NCI-H1417 (cell line): ENCODE measurements at regions not wholly inside any gene's neighbourhood (a gene's known extent, or its start where the extent isn't known, plus 50 kb on each side); places are given as distances from the start of the nearest gene placed in this dataset.

Experiments
- DNase-seq, 3 experiments: peaks; one replicate each; lab custom pipeline; 2025; lab: John Stamatoyannopoulos, UW

- no peak for DNase-seq
These were observed 57.8 kb upstream of the TARBP1 start for GRCh38 chr1:234536741-234537140.

- DNase-seq: peak in 1 of 3 experiments; percentile 32
These were observed 57.0 kb upstream of the TARBP1 start for GRCh38 chr1:234535763-234536515.

- no peak for DNase-seq
These were observed 56.2 kb upstream of the TARBP1 start for GRCh38 chr1:234535218-234535617.

GRCh38 chr1:234533975-234534876, 55.2 kb upstream of the TARBP1 start:
- DNase-seq: peak in 2 of 3 experiments; percentile 53 to 85

GRCh38 chr1:234533034-234533891, 54.3 kb upstream of the TARBP1 start:
- DNase-seq: no peak

- no peak for DNase-seq
These were observed 53.5 kb upstream of the TARBP1 start for GRCh38 chr1:234532503-234532922.

- no peak for DNase-seq
These were observed 52.2 kb upstream of the TARBP1 start for GRCh38 chr1:234531151-234531635.

- DNase-seq: no peak
These were observed 51.7 kb upstream of the TARBP1 start for GRCh38 chr1:234530672-234531071.

- DNase-seq: no peak
These were observed 50.9 kb upstream of the TARBP1 start for GRCh38 chr1:234529950-234530237.

- DNase-seq: no peak
These were observed 50.3 kb upstream of the TARBP1 start for GRCh38 chr1:234529095-234529949.
